Left renal cortex interstitium (tissue), 4 donors: ENCODE measurements at regions not wholly inside any gene's neighbourhood (a gene's known extent, or its start where the extent isn't known, plus 50 kb on each side); places are given as distances from the start of the nearest gene placed in this dataset.

Experiments
- DNase-seq, 4 donors: peaks; one replicate each; pipeline ENCODE4 v3.0.0-alpha.2; 2013; ENCODE audit warnings: low read depth in 4 of 4, low spot score in 2 of 4, missing footprints in 1 of 4

DNA sequence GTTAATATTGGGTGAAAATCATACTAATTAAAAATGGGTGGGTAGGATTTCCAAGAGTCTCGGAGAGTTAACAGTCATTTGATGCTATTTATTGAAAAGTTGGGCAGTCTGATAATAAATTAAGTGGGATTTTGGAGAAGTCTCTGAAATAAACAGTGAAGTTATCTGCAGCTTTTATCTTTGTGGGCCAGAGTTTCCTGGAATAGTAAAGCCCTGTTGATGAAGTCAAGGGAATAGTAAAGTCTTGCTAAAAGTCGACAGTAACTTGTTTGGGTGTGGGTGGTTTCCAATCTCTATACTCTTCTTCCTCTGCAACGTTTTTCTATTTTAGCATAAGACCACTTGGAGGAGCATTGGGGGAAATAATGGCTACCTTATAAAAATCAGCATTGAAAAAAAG is 493.6 kb downstream of the EPM2A start:
- no peak for DNase-seq

DNA sequence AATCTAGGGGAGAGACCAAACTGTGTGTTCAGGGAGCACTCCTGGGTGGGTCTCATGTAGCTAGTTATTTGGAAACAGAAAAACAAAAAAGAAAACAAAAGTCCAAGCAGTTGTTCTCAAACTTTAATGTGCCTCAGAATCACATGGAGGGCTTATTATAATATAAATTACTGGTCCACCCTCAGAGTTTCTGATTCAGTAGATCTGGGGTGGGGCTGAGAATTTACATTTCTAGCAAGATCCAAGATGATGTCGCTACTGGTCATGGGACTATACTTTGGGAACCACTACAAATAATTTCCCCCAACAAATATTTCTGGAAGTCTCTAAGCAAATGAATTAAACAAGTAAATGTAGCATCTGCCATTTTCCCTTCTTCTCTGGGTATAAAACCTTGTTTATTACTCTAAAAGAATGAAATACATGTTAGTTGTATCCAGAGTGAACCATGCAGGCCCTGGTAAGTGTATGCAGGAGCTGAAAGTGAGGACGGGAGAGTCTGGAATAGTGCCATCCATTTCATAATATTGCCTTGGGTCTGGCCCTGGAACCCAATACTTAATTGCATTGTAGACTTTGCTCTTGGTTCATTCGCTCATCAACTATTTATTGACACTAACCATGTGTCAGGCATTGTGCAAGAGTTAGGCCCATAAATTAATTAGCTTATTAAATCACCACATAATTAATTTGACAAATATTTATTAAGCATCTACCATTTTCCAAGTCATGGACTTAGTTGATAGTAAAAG is 490.8 kb downstream of the EPM2A start:
- DNase-seq: no peak

DNA sequence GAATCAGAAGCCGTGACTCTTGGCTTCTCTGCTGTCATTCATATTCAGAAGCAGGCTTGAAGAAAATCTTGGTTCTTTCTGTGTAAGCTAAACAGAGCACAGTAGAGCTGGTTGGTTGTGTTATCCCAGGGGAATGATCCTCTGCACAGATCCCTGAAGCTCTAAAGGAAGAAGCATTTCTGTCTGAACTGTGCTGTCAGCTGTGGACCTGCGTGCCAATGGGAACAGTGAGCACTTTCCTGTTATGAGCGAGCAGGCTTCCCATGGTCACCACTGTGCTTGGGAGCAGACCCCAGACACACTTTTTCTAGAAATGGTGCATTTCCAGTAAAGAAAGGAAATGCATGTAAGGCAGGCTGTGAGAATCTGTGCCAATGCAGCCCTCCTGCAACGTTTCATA is 490.2 kb downstream of the EPM2A start:
- DNase-seq: no peak

DNA sequence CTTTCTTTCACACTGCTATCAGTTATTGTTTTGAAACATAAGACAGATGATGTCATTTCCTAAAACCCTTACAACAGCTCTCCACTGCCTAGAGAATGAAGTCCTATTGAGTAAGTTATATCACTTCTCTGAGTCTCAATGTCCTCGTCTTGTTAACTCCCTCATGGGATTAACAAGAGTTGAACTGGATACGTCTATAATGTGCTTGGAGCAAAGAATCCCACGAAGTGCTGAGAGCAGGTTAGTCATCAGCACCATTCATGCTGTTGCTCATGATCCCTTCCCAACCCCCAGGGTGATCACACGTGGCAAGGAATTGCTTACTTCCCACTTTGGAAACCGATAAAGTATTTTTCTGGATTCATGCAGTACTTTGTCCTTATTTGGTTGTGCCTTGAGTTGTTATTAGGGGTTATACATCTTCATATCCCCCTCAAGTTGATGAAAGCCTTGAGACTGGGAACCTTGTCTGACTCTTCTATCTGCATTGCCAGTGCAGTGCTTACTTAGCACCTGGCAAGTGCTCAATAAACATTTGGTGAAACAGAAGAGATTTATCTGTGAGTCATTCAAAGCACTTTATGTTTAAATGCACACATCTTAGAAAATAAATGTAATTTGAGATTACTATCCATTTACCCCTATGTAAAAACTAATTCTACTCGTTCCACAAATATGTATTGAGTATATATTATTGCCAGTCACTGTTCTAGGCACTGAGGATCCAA is 487.5 kb downstream of the EPM2A start:
- DNase-seq: no peak

- no peak for DNase-seq
Observed at GRCh38 chr6:145250436-145250835, 484.9 kb downstream of the EPM2A start.

DNA sequence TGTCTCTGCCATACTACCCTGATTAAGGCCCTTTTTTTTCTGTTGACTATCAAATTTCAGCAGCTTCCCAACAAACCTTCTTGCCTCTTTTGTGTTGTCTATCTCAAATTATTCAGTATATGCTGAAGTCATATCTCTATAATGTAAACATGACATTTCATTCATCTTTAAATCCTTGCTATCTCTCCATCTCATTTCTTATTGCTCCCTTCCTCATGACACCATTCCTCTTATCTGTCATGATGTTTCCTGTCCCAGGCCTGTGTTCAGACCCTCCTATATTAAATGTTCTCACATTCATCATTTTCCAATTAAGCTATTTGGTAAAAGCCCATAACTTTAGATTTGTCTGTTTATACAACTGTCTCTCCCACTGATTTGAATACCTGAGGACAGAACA is 482.6 kb downstream of the EPM2A start:
- no peak for DNase-seq

GRCh38 chr6:145254649-145255401 is 480.5 kb downstream of the EPM2A start:
- no peak for DNase-seq

GRCh38 chr6:145257704-145258103 is 477.6 kb downstream of the EPM2A start:
- no peak for DNase-seq

GRCh38 chr6:145258122-145258521 is 477.2 kb downstream of the EPM2A start:
- DNase-seq: no peak

DNA sequence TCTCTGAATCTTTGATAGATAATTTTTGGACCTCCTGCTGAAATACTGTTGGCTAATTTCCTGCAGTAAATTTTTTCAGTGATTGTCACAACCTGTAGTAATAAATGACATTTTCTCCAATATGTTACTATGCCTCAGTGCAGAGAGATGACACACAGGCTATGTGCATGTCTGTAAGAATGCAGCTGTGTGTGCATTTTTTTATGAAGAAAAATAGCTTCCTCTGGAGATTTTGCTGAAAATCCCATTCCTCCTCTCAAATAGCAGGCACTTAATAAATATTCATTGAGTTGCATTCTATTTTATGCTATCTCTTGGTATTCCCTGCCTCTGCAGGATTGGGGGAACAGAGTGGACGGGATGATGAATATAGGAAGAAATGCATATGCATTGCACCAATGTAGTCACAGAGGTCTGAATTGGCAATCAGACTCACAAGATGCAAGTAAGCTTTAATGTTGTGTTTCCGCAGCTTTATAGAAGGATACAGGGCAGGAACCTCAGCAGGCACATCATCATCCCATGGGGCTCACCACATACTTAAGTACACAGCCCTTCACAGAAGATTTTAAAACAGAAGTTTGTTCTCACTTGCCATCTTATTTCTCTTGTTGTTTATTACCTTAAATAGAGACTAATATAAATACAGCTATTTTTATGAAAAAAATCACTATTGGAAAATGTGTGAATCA is 474.7 kb downstream of the EPM2A start:
- no peak for DNase-seq

DNA sequence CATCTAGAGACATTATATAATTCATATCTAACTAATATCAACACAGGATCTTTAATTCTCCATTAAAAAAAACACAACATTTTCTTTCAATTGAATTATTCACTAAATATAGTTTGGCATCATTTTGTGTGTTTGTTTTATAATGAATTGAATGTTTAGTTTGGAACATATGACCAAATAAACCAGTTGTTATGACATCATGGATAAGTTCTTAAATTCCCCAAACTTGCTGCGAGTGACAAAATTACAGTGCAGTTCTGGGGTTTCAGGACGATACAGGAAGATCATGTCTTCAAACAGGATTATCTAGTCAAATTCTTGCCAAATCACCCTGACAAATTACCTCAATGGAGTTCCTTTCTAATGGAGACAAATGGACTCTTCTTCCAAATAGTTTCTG is 473.6 kb downstream of the EPM2A start:
- DNase-seq: no peak

GRCh38 chr6:145262771-145263170 is 472.5 kb downstream of the EPM2A start:
- DNase-seq: no peak

- DNase-seq: no peak
Observed at GRCh38 chr6:145263778-145264211, 471.5 kb downstream of the EPM2A start.

GRCh38 chr6:145266432-145267075 is 468.8 kb downstream of the EPM2A start:
- no peak for DNase-seq

GRCh38 chr6:145267076-145267867 is 468.0 kb downstream of the EPM2A start:
- no peak for DNase-seq

- DNase-seq: no peak
Observed at GRCh38 chr6:145270464-145270863, 464.9 kb downstream of the EPM2A start.

DNA sequence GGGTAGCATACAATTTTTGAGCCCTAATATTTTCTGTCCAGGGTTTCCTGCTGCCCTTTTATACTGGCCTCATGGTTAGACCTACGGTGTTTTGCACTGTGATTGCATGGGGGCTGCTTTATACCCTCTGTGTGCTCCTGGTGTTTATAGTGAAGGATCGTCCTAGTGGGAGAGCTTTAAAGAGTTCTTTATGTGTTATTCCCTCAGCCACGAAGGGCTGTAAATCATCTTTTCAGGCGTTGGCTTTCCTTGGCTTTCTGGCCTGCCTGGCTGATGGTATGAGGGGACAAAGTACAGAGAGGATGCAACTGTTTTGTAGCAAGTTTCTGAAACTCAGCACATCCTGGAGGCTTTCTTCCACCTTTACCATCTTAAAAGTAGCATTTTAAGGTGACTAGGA is 464.3 kb downstream of the EPM2A start:
- DNase-seq: no peak

- no peak for DNase-seq
Observed at GRCh38 chr6:145271577-145271976, 463.7 kb downstream of the EPM2A start.

DNA sequence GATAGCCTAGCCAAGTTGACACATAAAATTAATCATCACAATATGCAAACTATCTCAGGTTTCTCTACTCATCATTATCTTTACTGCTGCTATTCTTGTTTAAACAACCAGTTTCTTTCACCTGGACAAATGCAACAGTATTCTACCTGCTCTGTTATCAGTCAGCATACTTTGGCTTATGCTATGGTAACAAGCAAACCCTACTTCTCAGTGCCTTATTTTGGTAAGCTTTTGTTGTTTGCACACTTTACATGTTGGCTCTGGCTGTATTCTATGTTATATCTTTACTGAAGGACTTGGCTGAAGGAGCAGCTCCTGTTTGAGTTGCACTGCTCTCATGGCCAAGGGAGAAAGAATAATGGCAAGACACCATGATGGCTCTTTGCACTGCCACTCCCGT is 463.1 kb downstream of the EPM2A start:
- DNase-seq: no peak

GRCh38 chr6:145273136-145273535 is 462.2 kb downstream of the EPM2A start:
- no peak for DNase-seq
